Thyroid gland (tissue), 4 donors: ENCODE measurements at regions not wholly inside any gene's neighbourhood (a gene's known extent, or its start where the extent isn't known, plus 50 kb on each side); places are given as distances from the start of the nearest gene placed in this dataset.

Source experiments
- CTCF ChIP-seq, 6 experiments: fragments of 200-600 bp in 3 of 6; fragments of 450-650 bp in 3 of 6; sonication (generic) in 3 of 6; IDR thresholded peaks; one replicate each; pipeline ENCODE4 v1.5.1; 2016 to 2019; ENCODE audit warnings: antibody characterized with exemption in 6 of 6, mild to moderate bottlenecking in 2 of 6, inconsistent platforms in 1 of 6, moderate library complexity in 1 of 6
- POLR2A ChIP-seq, 2 donors: fragments of 450-650 bp; IDR thresholded peaks; one replicate each; pipeline ENCODE4 v1.6.1; 2017; ENCODE audit warnings: antibody characterized with exemption in 2 of 2, mild to moderate bottlenecking in 2 of 2, moderate library complexity in 1 of 2

- TF ChIP-seq CTCF (IDR thresholded peaks at IDR 0.05) (no peak), POLR2A (IDR thresholded peaks at IDR 0.05) (no peak)
These were observed 103.8 kb upstream of the VRK1 start for GRCh38 chr14:96693252-96693820.
